ENCODE measurements at regions not wholly inside any gene's neighbourhood (a gene's known extent, or its start where the extent isn't known, plus 50 kb on each side); places are given as distances from the start of the nearest gene placed in this dataset.
"Not testable (repeated sequence)": the region's sequence is repeated elsewhere in the genome, so short reads cannot be mapped to it uniquely, and the experiment has no call there.

DNA sequence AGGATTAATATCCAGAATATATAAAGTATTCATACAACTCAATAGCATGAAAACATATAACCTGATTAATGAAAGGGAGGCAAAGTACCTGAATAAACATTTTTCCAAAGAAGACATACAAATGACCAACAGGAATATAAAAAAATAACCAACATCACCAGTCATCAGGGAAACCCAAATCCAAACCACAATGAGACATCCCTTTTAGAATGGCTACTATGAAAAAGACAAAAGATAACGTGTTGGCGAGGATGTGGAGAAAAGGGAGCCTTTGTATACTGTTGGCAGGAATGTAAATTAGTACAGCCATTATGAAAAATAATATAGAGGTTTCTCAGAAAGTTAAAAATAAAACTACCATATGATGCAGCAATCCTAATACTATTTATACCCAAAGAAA is 2999.5 kb upstream of the TEKT4 start:
- DNase-seq; H3K27ac ChIP-seq; H3K27me3 ChIP-seq (ENCODE audit: insufficient read depth in 3 of 3, low read length in 2 of 3); H3K9me3 ChIP-seq; ATAC-seq; H3K4me3 ChIP-seq; H3K4me1 ChIP-seq; H3K36me3 ChIP-seq (ENCODE audit: insufficient read depth in 1 of 2, low read depth in 1 of 2); intact Hi-C loops (cut with DNase I): not testable (repeated sequence)
- WGBS, 3 donors: 54 to 71% (median 65%) methylated on average over 2 of the region's 2 CpGs

DNA sequence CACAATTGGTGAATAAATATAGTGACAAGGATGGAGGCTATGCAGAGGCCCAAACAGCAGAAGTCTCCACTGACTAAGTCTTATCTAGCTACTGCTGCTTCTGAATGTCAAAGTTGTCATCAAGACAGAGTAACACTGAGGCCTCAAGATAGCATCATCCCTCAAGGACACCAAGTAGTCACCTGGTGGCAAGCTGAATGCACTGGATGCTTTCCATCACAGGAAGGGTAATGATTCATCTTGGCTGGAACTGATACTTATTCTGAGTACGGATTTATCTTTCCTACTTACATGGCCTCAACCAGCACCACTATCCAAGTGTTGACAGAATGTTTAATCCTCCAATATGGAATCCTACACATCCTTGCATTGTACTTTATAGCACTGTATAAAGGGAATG is 2997.8 kb upstream of the TEKT4 start:
- H3K4me1 ChIP-seq; H3K27ac ChIP-seq; H3K9me3 ChIP-seq; H3K36me3 ChIP-seq (ENCODE audit: insufficient read depth in 1 of 2, low read depth in 1 of 2); ATAC-seq; intact Hi-C loops (cut with DNase I); H3K4me3 ChIP-seq; DNase-seq; H3K27me3 ChIP-seq (ENCODE audit: insufficient read depth in 3 of 3, low read length in 2 of 3): not testable (repeated sequence)
- 61 to 67% (median 65%) methylated on average over 1 of the region's 1 CpG for WGBS, 3 donors

DNA sequence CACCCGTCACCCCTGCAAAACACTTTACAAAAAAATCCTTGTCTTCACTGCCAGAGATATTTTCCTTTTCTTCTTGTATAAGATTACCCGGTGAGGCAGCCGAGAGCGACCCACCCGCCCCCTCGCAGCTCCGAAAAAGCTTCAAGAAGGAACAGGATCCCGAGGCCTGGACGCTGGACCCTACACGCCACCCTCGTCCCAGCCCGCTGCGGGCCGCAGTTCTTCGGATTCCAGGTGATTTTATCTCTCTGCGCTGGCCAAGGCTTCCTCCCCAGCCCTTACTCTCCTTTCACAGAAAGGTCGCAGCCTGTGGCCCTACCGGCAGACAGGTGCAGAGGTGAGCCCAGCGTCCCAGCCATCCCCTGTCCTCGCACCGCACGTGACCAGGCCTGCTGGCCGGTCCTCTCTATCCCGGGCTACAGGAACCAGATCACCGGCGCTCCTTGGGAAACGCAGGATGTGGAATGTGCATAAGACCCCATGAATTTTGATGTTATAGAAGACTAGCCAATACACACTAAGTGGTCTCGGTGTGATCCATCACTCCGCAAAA is 2993.5 kb upstream of the TEKT4 start:
- H3K36me3 ChIP-seq (ENCODE audit: insufficient read depth in 1 of 2, low read depth in 1 of 2); H3K4me1 ChIP-seq; H3K27me3 ChIP-seq (ENCODE audit: insufficient read depth in 3 of 3, low read length in 2 of 3); H3K4me3 ChIP-seq; H3K27ac ChIP-seq; ATAC-seq; intact Hi-C loops (cut with DNase I); H3K9me3 ChIP-seq; DNase-seq: not testable (repeated sequence)
- 83 to 89% (median 87%) methylated on average over 29 of the region's 29 CpGs for WGBS, 3 donors

DNA sequence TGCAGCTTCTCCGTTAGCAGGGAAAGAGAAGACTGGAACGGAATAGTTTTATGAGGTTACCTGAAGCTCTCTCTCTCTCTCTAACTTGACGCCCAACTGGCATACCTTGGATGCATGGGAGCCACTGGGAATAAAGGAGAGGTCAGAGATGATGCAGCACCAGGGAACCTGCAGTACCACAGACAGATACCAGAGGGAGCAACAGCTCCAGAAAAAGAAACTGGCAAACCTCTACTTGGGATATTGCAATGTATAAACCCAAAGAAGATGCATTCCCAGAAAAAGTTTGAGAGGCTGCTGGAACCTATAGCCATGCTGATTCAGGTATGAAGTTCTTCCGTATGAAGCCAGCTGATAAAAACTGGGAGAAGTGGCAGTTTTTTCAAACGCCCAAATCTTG is 2976.1 kb upstream of the TEKT4 start:
- H3K27me3 ChIP-seq (ENCODE audit: insufficient read depth in 3 of 3, low read length in 2 of 3); H3K36me3 ChIP-seq (ENCODE audit: insufficient read depth in 1 of 2, low read depth in 1 of 2); H3K27ac ChIP-seq; H3K4me3 ChIP-seq; DNase-seq; intact Hi-C loops (cut with DNase I); H3K4me1 ChIP-seq; H3K9me3 ChIP-seq; ATAC-seq: not testable (repeated sequence)
- WGBS, 3 donors: 13 to 15% (median 14%) methylated on average over 4 of the region's 5 CpGs

DNA sequence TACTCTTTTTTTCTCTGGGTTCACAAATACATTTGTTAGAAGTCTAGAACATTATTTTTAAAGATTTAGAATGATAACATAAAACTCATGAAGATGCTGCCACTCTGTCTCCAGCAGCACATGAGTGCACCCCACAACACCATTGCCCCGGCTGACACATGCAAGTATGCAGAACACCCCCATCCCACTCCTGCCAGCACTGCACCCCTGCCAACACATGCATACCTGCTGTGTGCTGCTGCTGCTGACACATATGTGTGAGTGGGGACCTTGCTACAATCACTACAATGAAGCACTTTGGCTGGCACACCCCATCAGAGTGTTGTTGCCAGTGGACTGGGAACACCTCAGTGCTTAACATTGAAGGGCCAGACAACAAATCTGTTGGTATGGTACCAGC is 2953.6 kb upstream of the TEKT4 start:
- WGBS, 3 donors: 57 to 66% (median 63%) methylated on average over 1 of the region's 1 CpG

More for the DNA sequence above, 2953.6 kb upstream of the TEKT4 start:
- intact Hi-C loops (cut with DNase I); H3K4me1 ChIP-seq; H3K36me3 ChIP-seq (ENCODE audit: insufficient read depth in 1 of 2, low read depth in 1 of 2); H3K9me3 ChIP-seq; ATAC-seq; H3K27ac ChIP-seq; H3K4me3 ChIP-seq; DNase-seq; H3K27me3 ChIP-seq (ENCODE audit: insufficient read depth in 3 of 3, low read length in 2 of 3): not testable (repeated sequence)
